SK-N-MC (cell line): ENCODE measurements at regions not wholly inside any gene's neighbourhood (a gene's known extent, or its start where the extent isn't known, plus 50 kb on each side); places are given as distances from the start of the nearest gene placed in this dataset.

ENCODE experiments used
- EZH2 ChIP-seq: fragments of 200-600 bp; sonication (generic); IDR thresholded peaks from one replicate; pipeline ENCODE4 v1.6.1; 2017; ENCODE audit warnings: antibody characterized with exemption
- POLR2AphosphoS5 ChIP-seq: IDR thresholded peaks from 2 replicates; pipeline ENCODE4 v1.6.1; 2012; ENCODE audit warnings: mild to moderate bottlenecking, low read depth, low read length, borderline replicate concordance

DNA sequence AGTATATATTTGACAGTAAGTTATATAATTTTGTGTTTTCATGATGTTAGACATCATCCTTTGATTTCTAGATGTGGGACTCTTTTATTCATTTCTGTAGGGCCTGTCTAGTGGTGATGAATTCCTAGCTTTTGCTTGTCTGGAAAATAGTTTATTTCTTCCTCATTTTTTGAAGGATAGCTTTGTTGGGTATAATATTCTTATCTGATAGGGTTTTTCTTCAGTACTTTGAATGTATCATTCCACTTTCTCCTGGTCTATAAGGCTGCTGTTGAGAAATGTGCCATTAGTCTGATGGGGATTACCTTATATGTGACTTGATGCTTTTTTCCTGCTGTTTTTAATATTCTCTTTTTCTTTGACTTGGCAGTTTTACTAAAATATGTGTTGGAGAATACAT is 1104.5 kb downstream of the FAT4 start:
- TF ChIP-seq EZH2 (no peak), POLR2AphosphoS5 (no peak)
